GM21737 (cell line): ENCODE measurements at regions not wholly inside any gene's neighbourhood (a gene's known extent, or its start where the extent isn't known, plus 50 kb on each side); places are given as distances from the start of the nearest gene placed in this dataset.

Experiments
- ATAC-seq: cut with Tn5 transposase; IDR thresholded peaks from one replicate; pipeline ENCODE4 v1.9.1; 2021; ENCODE audit warnings: mild to moderate bottlenecking, moderate library complexity; ENCODE audit not compliant: unreplicated experiment

GRCh38 chr3:188057124-188057523 lies 96.8 kb upstream of the LPP start:
- ATAC-seq: no peak

- no peak for ATAC-seq
These were observed 95.3 kb upstream of the LPP start for GRCh38 chr3:188058569-188059184.

- ATAC-seq: no peak
These were observed 94.6 kb upstream of the LPP start for GRCh38 chr3:188059351-188059750.

- ATAC-seq: no peak
These were observed 93.6 kb upstream of the LPP start for GRCh38 chr3:188060264-188060835.

- ATAC-seq: no peak
These were observed 93.0 kb upstream of the LPP start for GRCh38 chr3:188060840-188061544.

GRCh38 chr3:188062216-188062615 lies 91.7 kb upstream of the LPP start:
- ATAC-seq: no peak

- ATAC-seq: no peak
These were observed 89.0 kb upstream of the LPP start for GRCh38 chr3:188064831-188065493.

- no peak for ATAC-seq
These were observed 87.8 kb upstream of the LPP start for GRCh38 chr3:188066141-188066540.

- ATAC-seq: no peak
These were observed 86.0 kb upstream of the LPP start for GRCh38 chr3:188067932-188068331.

- ATAC-seq: no peak
These were observed 85.6 kb upstream of the LPP start for GRCh38 chr3:188068342-188068741.

GRCh38 chr3:188071636-188072035 lies 82.3 kb upstream of the LPP start:
- ATAC-seq: no peak

- no peak for ATAC-seq
These were observed 77.8 kb upstream of the LPP start for GRCh38 chr3:188076176-188076575.

- ATAC-seq: no peak
These were observed 76.7 kb upstream of the LPP start for GRCh38 chr3:188077160-188077799.

- no peak for ATAC-seq
These were observed 73.9 kb upstream of the LPP start for GRCh38 chr3:188080091-188080490.

GRCh38 chr3:188082031-188082430 lies 71.9 kb upstream of the LPP start:
- no peak for ATAC-seq

GRCh38 chr3:188082450-188082849 lies 71.5 kb upstream of the LPP start:
- no peak for ATAC-seq

GRCh38 chr3:188083011-188083410 lies 70.9 kb upstream of the LPP start:
- no peak for ATAC-seq

GRCh38 chr3:188084752-188085583 lies 69.0 kb upstream of the LPP start:
- no peak for ATAC-seq

GRCh38 chr3:188085584-188086560 lies 68.1 kb upstream of the LPP start:
- no peak for ATAC-seq
